CD14-positive monocyte (primary cell): ENCODE measurements at regions not wholly inside any gene's neighbourhood (a gene's known extent, or its start where the extent isn't known, plus 50 kb on each side); places are given as distances from the start of the nearest gene placed in this dataset.

Experiments used
- DNase-seq, 3 donors: peaks; one replicate each; pipeline ENCODE4 v3.0.0-alpha.2; 2011 to 2022
- H2AFZ ChIP-seq: 2 replicates; pipeline ENCODE4 v1.6.0; 2012; ENCODE audit warnings: mild to moderate bottlenecking, low read depth, low read length, inconsistent platforms; ENCODE audit not compliant: insufficient read depth, poor library complexity, severe bottlenecking
- H3K27ac ChIP-seq, 2 donors: 1 replicate in 1 of 2; 2 replicates in 1 of 2; pipeline ENCODE4 v1.5.1; 2012 to 2013; ENCODE audit warnings: low read length in 2 of 2, control low read depth in 1 of 2, inconsistent platforms in 1 of 2, low read depth in 1 of 2, mild to moderate bottlenecking in 1 of 2
- H3K27me3 ChIP-seq, 2 donors: one replicate each; pipeline versions ENCODE4 v1.6.0 to v1.6.1; 2011 to 2013; ENCODE audit warnings: low read length in 2 of 2; ENCODE audit not compliant: control insufficient read depth in 2 of 2, insufficient read depth in 2 of 2
- H3K36me3 ChIP-seq, 2 donors: replicated peaks in 1 of 2; 1 replicate in 1 of 2; 2 replicates in 1 of 2; pipeline versions ENCODE4 v1.5.1 to v1.6.1; 2012 to 2013; ENCODE audit warnings: low read length in 2 of 2, control low read depth in 1 of 2, inconsistent platforms in 1 of 2, mild to moderate bottlenecking in 1 of 2; ENCODE audit not compliant: insufficient read depth in 2 of 2, control insufficient read depth in 1 of 2
- H3K4me1 ChIP-seq, 2 donors: 1 replicate in 1 of 2; 2 replicates in 1 of 2; pipeline versions ENCODE4 v1.5.1 to v1.6.1; 2012 to 2013; ENCODE audit warnings: low read length in 2 of 2, control low read depth in 1 of 2, inconsistent platforms in 1 of 2, mild to moderate bottlenecking in 1 of 2, moderate library complexity in 1 of 2; ENCODE audit not compliant: insufficient read depth in 2 of 2, control insufficient read depth in 1 of 2
- H3K4me2 ChIP-seq: replicated peaks from 2 replicates; pipeline ENCODE3; 2012; ENCODE audit warnings: low read length, moderate library complexity, mild to moderate bottlenecking; ENCODE audit not compliant: poor library complexity, severe bottlenecking; ENCODE audit errors: extremely low read depth
- H3K4me3 ChIP-seq, 3 experiments: fragments of 200-600 bp in 1 of 3; sonication (generic) in 1 of 3; replicated peaks in 1 of 3; 1 replicate in 2 of 3; 2 replicates in 1 of 3; pipeline ENCODE4 v1.5.1; 2011 to 2013; ENCODE audit warnings: low read length in 3 of 3, mild to moderate bottlenecking in 3 of 3, control low read depth in 2 of 3, low read depth in 2 of 3, inconsistent platforms in 1 of 3, moderate library complexity in 1 of 3
- H3K79me2 ChIP-seq: 2 replicates; pipeline ENCODE4 v1.6.0; 2012; ENCODE audit warnings: mild to moderate bottlenecking, control low read depth, inconsistent platforms, low read length, moderate library complexity; ENCODE audit not compliant: insufficient read depth
- H3K9ac ChIP-seq: 2 replicates; pipeline ENCODE4 v1.6.0; 2017; ENCODE audit warnings: low read length, mild to moderate bottlenecking; ENCODE audit not compliant: insufficient read depth, poor library complexity, severe bottlenecking
- H3K9me3 ChIP-seq, 2 donors: replicated peaks in 1 of 2; 1 replicate in 1 of 2; 2 replicates in 1 of 2; pipeline versions ENCODE4 v1.5.1 to v1.6.1; 2012 to 2013; ENCODE audit warnings: low read length in 2 of 2, control low read depth in 1 of 2; ENCODE audit not compliant: control insufficient read depth in 1 of 2, insufficient read depth in 1 of 2
- H4K20me1 ChIP-seq: 2 replicates; pipeline ENCODE4 v1.6.0; 2012; ENCODE audit warnings: mild to moderate bottlenecking, low read length, control low read depth, moderate library complexity; ENCODE audit not compliant: insufficient read depth
- H3K27ac Mint-ChIP-seq, 7 donors: one replicate each; pipeline ENCODE4 v1.8.0; 2020; ENCODE audit warnings: mild to moderate bottlenecking in 7 of 7, mixed read lengths in 7 of 7, moderate library complexity in 6 of 7, inconsistent platforms in 2 of 7
- H3K27me3 Mint-ChIP-seq, 3 donors: one replicate each; pipeline ENCODE4 v1.8.0; 2021 to 2022; ENCODE audit warnings: low read depth in 3 of 3, mild to moderate bottlenecking in 3 of 3, mixed read lengths in 3 of 3, moderate library complexity in 3 of 3, inconsistent platforms in 1 of 3
- H3K36me3 Mint-ChIP-seq, 2 donors: one replicate each; pipeline ENCODE4 v1.8.0; 2020; ENCODE audit warnings: mixed read lengths in 2 of 2, inconsistent platforms in 1 of 2, mild to moderate bottlenecking in 1 of 2
- H3K4me1 Mint-ChIP-seq: one replicate; pipeline ENCODE4 v1.8.0; 2020; ENCODE audit warnings: mild to moderate bottlenecking, mixed read lengths
- H3K4me3 Mint-ChIP-seq, 2 donors: one replicate each; pipeline ENCODE4 v1.8.0; 2020; ENCODE audit warnings: mild to moderate bottlenecking in 2 of 2, mixed read lengths in 2 of 2, moderate library complexity in 1 of 2
- H3K9me3 Mint-ChIP-seq, 7 donors: one replicate each; pipeline ENCODE4 v1.8.0; 2020 to 2022; ENCODE audit warnings: mixed read lengths in 7 of 7, mild to moderate bottlenecking in 6 of 7, moderate library complexity in 6 of 7, inconsistent platforms in 2 of 7
- WGBS: methylation state at CpG from one replicate; pipeline ENCODE4 v1.1.5; 2013; ENCODE audit warnings: missing lambda C conversion rate; ENCODE audit not compliant: insufficient coverage; 5-methylcytosine and 5-hydroxymethylcytosine counted together
- intact Hi-C, 2 donors: fragments of 100-400 bp; cut with micrococcal nuclease; formaldehyde crosslinking; loops; one replicate each; pipeline versions ENCODE4 v1.15.0 to v1.15.1; 2023
- TF ChIP-seq, protein P1 (sequence below): fragments of 200-600 bp; IDR thresholded peaks from one replicate; pipeline ENCODE4 v1.8.0; 2022; ENCODE audit warnings: antibody characterized with exemption, mild to moderate bottlenecking

DNA sequence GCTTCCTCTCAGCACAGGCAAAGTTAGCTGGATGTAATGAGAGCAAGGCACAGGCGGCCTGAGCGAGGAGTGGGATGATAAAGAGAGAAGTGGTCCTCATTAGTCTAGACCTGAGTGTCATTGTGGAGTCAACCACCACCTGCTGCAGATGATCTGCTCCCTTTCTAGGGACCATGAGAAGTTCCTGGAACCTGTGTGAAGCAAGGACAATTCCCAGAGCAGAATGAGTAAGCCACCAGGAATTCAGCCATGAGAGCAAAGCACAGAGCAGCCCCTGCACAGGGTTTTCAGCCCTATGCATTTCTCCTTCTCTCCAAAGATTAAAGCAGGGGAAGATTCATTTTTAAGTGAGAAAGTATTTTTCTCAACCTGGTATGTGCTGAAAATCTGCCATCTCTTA, 146.8 kb upstream of the SPEF2 start:
- no peak overlapping the region for H3K9ac ChIP-seq
- H2AFZ ChIP-seq: no peak overlapping the region
- WGBS: no CpG with 5 or more reads among the region's 2 CpGs
- intact Hi-C loops: loop anchor here in 1 of 2 donors (10.0 kb wide), 1 partner anchor 156 kb away; no protein-coding TSS in a partner anchor
- H3K4me1 ChIP-seq: peaks cover 7 to 19% of the 10 kb centered on the region in 2 donors
- H3K4me2 ChIP-seq: no peak overlapping the region
- peaks cover 4 to 11% (median 9%) of the 10 kb centered on the region in 7 donors for H3K9me3 Mint-ChIP-seq
- no peak overlapping the region for H3K4me3 ChIP-seq
- no peaks in the 10 kb centered on the region for H3K36me3 ChIP-seq
- H3K9me3 ChIP-seq: peaks cover 3 to 4% of the 10 kb centered on the region in 2 donors
- no peaks in the 10 kb centered on the region for H3K27me3 Mint-ChIP-seq
- H3K27me3 ChIP-seq: no peaks in the 10 kb centered on the region
- H3K27ac Mint-ChIP-seq: peak overlapping the region in 1 of 7 donors; percentile 25
- TF ChIP-seq, protein P1, sequence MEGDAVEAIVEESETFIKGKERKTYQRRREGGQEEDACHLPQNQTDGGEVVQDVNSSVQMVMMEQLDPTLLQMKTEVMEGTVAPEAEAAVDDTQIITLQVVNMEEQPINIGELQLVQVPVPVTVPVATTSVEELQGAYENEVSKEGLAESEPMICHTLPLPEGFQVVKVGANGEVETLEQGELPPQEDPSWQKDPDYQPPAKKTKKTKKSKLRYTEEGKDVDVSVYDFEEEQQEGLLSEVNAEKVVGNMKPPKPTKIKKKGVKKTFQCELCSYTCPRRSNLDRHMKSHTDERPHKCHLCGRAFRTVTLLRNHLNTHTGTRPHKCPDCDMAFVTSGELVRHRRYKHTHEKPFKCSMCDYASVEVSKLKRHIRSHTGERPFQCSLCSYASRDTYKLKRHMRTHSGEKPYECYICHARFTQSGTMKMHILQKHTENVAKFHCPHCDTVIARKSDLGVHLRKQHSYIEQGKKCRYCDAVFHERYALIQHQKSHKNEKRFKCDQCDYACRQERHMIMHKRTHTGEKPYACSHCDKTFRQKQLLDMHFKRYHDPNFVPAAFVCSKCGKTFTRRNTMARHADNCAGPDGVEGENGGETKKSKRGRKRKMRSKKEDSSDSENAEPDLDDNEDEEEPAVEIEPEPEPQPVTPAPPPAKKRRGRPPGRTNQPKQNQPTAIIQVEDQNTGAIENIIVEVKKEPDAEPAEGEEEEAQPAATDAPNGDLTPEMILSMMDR: no peak
- H3K4me3 Mint-ChIP-seq: no peak overlapping the region
- no peaks in the 10 kb centered on the region for H3K79me2 ChIP-seq
- no peak overlapping the region for H3K27ac ChIP-seq
- no peaks in the 10 kb centered on the region for H4K20me1 ChIP-seq
- peaks cover 25% of the 10 kb centered on the region for H3K4me1 Mint-ChIP-seq
- DNase-seq: no peak
- H3K36me3 Mint-ChIP-seq: peaks cover 0 to 3% of the 10 kb centered on the region in 2 donors

DNA sequence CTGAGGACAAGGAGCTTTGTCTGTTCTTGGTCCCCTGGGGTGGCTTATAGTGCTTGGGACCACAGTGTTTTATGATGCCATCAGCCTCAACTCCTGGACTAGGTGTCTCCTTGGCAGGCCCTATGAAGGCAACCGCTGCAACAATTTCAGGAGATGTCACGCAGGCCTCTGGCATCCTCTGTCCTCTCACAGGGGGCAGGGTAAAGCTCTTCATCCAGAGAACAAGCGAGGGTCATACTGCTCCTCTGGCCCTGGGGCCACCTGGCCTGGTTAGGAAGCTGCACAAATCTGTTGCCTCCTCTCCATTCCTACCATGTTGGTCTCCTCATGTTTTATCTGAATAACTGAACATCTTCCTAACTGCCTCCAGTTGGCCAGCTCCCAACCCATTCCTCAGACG, 148.9 kb upstream of the SPEF2 start:
- Histone ChIP-seq H4K20me1 (no peaks in the 10 kb centered on the region), H3K4me1 (peaks cover 0 to 8% of the 10 kb centered on the region in 2 donors), H3K9ac (no peak overlapping the region), H2AFZ (no peak overlapping the region), H3K79me2 (no peaks in the 10 kb centered on the region), H3K9me3 (peaks cover 3 to 8% of the 10 kb centered on the region in 2 donors), H3K27me3 (no peaks in the 10 kb centered on the region), H3K36me3 (no peaks in the 10 kb centered on the region), H3K27ac (no peak overlapping the region), H3K4me2 (no peak overlapping the region), H3K4me3 (no peak overlapping the region)
- H3K9me3 Mint-ChIP-seq: peaks cover 8 to 20% (median 14%) of the 10 kb centered on the region in 7 donors
- no peak for DNase-seq
- no peak overlapping the region for H3K4me3 Mint-ChIP-seq
- 94% methylated on average over 3 of the region's 4 CpGs for WGBS
- no peaks in the 10 kb centered on the region for H3K27me3 Mint-ChIP-seq
- peaks cover 3 to 4% of the 10 kb centered on the region in 2 donors for H3K36me3 Mint-ChIP-seq
- no peak overlapping the region for H3K27ac Mint-ChIP-seq
- H3K4me1 Mint-ChIP-seq: peaks cover 16% of the 10 kb centered on the region
- TF ChIP-seq, protein P1: no peak
- intact Hi-C loops: no loop called here
